Renal cortex interstitium (tissue), 11 donors: ENCODE measurements at regions not wholly inside any gene's neighbourhood (a gene's known extent, or its start where the extent isn't known, plus 50 kb on each side); places are given as distances from the start of the nearest gene placed in this dataset.

ENCODE experiments used
- DNase-seq, 11 donors: peaks; one replicate each; pipeline ENCODE4 v3.0.0-alpha.2; 2013; ENCODE audit warnings: low read depth in 9 of 11, low spot score in 4 of 11; ENCODE audit errors: extremely low read depth in 1 of 11

DNA sequence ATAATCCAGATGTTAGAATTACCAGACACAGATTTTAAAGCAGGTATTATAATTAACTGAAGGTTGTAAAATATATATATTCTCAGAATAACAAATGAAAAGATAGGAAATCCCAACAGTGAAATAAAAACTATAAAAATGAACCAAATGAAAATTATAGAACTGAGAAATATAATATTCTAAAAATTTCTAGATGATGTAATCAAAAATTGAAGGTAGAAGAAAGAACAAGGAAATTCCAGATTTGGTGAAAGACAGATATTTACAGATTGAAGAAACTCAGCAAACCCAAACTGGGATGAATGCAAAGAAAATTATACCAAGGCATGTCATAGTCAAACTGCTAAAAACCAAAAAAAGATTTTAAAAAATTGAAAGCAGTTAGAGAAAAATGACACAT lies 729.4 kb downstream of the MATN1 start:
- DNase-seq, result no peak

DNA sequence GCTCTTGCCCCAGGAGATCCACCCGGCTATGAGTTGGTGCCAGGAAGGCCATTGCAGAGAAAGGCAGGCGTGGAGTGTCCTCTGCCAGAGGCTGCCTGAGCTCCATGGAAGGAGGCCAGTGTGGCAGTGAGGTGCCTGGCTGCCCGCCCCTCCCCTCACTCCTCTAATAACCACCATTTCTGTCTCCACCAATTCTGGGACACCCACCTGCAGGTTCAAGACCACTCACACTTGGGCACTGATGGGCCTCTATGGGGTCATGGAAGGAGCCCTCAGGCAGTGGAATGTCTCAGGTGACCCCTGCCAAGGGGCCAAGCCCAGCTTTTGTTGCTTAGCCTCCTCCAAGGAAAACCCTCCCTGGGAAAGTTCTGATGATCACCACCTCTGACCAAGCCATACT lies 731.6 kb downstream of the MATN1 start:
- no peak for DNase-seq

DNA sequence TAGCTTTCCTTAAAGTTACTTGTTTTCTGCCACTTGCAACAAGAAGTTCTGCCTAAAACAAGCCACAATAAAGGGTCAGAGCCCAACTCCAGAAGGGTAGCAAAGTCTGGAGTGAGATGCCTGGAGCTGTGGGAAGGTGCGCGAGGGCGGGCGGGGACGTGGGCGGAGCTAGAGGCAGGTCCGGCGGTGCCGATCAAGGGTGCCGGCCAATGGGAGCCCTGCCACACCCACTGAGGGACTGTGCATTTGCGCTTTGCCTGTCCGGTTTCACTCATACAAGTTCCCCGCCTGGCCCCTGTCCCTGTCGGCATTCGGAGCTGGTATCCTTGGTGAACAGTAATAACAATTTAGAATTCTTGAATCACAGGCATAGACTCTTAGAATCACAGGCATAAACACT lies 732.4 kb downstream of the MATN1 start:
- no peak for DNase-seq

DNA sequence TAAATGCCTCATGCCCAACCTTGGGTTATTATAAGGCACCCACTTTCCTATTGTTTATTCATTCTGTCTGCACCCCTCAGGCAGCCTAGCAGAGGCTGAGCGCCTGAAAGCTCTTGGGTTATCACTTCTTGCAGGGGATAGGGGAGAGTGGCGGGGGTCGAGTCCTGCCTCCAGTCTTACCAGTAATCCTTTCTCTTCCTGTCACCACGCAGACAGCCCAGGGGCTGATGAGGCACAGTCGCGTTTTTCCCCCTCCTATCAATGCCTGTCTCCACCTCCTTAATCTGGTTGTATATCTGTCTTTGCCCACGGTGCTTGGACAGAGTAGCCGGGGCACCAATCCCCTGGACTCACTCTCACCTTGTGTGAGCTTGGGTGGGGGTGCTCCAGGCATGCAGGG lies 733.1 kb downstream of the MATN1 start:
- DNase-seq, result no peak

DNA sequence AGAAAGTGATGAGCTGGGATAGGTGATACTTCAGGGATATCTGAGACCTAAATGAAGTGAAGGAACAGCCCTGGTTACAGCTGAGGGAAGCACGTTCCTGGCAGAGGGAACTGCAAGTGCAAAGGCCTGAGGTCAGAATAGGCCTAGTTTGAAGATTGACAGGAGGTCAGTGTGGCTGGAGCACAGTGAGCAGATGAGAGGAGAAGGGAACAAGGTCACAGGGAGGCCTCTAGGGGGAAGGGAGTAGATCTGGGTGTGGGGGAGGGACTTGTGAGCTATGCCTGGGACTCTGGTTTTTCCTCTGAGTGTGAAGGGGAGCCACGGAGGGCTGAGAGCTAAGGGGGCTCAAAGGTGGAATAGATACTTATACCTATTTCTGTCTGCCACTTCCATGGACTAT lies 736.4 kb downstream of the MATN1 start:
- no peak for DNase-seq

DNA sequence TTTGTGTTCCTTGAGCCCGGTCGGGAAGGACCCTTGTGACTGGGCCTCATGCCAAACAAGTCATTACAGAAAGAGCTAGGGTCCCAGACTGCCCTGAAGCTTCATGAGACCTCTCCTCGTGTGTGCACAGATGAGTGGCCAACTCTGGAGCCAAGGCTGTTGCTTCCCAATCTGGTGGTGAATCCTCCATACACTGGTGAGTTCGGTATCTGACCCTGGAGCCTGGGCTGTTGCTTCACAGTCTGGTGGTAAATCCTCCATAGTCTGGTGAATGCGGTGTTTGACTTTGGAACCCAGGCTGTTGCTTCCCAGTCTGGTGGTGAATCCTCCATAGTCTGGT lies 737.8 kb downstream of the MATN1 start:
- DNase-seq, result no peak

DNA sequence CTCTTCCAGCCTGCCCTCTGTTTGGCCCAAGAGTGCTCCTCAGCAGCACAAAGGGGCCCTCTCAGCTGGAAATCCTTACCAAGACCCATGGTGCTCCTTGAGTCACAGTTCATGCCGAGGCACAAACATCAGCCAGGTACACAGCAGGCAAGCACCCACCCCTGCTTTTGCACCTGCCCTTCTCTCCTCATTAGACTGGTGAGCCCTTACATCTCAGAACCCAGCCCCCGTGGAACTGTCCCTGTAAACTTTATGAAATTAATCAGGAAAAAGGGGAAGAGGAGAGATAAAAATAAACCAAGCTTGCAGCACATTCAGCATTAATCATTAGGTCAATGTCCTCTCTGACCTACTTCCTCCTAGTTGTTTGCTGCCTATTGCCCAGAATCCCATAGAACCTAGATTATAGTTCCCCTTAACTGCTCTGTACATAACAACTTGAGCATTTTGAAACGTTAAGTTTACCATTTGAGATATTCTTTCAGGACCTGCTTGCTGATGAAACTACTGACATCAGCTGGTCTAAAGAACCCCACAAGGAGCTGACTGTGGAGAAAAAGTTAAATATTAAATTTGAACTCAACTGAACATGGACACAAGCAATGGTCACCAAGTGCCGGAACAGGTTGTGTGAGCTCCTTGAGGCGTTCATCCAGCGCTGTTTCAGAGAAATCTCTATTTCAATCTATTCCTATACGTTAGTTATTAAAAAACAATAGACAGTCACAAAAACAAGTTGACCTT lies 738.4 kb downstream of the MATN1 start:
- peak in 6 of 11 donors; percentile 23 to 54 (median 36) for DNase-seq

DNA sequence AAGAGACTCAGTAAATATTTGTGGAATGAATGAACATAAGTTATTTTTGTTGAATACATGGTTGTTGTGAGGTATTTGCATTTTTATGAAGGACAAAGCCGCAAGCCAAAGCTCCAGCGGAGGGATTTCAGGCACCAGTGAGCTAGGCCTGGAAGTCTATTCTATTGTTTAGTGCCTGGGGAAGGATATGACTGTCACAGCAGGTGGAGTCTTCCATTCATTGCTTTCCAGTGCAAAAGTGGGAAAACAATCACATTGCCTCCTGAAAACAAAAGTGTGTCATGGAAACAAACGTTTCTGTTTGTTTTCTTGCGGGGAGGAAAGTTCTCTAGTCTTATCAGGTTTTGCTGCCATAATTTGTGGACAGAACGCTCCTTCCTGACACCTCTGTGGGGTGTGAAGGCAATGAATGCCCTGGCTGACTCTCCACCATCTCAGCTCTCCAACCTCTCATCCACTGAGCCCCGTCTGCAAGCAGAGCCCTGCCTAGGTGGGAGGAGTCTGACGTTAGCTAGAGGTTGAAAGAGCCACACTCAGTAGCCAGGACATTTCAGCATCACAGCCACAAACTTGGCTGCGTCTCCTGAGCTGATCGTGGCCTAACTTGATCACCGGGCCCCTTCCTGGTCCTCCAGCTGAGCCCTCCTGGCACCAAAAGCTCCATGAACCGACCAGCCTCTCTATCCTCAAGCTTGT lies 739.1 kb downstream of the MATN1 start:
- DNase-seq, result no peak

DNA sequence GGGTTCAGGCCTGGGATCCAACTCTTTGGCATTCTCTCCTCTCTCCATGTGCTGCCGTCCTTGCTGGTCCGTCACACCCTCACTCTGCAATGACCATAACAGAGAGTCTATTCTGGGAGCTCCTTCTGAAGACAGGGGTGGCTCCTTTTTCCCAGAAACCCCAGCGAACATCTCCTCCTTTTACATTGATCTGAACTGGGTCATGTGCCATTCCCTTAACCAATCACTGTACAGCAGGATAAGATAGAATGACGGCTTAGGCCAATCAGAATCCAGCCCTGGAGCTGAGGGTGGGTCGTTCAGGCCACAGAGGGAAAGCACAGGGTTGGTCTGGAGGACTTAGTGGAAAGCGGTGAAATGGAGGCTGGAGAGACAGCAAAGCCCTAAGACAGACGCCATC lies 740.1 kb downstream of the MATN1 start:
- no peak for DNase-seq

DNA sequence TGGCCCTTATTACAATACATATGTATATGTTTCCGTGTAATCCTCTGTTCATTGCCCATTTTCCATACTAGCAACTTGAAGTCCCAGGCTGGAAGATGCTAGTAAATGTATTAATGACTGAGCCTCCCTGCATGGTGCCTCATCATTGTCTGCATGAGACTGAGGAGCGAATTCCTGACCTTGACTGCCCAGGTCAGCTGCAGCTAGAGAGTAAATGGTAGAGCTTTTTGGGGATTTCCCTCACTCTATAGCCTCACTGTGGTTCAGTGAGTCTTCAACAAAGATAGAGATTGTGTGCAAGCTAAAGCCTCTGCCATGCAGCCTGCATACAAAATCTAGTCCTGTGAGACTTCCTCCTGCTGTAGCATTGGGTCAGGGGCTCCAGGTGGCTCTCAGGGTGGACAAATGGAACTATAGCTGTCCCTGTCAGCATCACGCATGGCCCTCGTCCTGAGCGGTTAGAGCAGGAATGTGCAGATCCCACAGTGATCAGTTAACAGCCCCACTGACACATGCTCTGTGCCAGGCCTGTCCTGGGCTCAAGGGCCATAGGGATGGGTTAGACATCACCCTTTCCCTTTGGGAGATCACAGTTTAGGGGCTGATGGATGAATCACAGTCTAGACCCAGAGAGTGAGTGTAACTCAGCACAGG lies 741.7 kb downstream of the MATN1 start:
- DNase-seq, result no peak

DNA sequence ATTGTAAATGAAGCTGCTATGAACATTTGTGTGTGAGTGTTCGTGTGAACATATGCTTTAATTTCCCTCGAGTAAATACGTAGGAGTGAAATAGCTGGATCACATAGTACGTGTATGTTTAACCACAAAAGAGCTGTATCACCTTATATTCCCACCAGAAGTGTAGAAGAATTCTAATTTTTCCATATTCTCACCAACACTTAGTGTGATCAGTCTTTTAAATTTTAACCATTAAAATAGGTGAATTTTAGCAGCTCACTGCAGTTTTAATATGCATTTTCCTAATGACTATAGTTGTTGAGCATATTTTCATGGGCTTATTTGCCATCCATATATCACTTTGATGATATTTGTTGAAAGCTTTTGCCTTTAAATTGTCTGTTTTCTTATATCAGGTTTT lies 741.2 kb downstream of the PTPRU start:
- DNase-seq, result no peak

DNA sequence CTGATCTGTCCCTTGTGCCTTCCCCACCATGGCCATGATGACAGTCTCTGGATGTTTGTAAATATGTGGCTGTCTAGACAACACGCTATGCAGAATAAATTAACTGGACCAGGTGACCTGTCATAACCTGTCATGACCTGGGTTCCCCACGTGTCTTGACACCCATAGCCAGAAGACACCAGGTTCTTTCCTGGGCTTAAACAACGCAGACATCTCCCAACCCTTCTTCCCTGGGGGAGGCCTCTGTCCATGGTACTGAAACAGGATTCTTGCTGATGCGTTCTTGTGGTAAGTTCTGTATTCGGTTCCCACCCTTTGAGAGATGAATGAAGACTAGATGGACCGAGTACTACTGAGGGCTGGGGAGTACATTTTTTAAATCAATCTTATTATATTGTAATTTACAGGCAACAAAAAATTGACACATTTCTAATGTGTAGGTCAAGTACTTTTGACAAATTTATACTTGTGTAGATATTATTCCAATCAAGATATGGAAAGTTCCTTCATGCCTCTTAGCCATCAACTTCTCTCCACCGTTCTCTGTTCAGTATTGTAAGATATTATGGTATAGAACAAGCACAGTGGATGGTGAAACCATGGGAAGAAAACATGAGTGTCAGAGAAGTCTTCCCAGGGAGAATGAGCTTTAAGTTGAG lies 738.8 kb downstream of the PTPRU start:
- peak in 7 of 11 donors; percentile 38 to 57 (median 49) for DNase-seq

DNA sequence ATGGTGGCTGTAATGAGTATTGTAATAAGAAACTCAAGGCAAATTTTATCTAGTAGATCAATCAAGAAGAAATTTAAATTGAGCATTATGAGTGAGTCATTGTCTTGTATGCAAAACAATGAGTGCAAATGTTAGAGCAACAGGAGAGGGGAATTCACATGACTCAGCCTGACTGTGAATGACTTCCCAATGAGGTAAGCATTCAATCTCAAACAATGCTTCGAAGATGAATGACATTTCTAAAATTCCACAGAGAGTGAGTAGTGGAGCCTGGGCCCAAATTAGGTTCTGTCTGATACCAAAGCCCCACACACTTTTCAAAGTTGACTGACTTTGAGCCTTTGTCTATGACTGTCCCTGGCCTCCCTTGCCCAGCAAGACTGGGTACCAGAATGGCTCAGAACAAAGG lies 738.0 kb downstream of the PTPRU start:
- DNase-seq, result no peak

DNA sequence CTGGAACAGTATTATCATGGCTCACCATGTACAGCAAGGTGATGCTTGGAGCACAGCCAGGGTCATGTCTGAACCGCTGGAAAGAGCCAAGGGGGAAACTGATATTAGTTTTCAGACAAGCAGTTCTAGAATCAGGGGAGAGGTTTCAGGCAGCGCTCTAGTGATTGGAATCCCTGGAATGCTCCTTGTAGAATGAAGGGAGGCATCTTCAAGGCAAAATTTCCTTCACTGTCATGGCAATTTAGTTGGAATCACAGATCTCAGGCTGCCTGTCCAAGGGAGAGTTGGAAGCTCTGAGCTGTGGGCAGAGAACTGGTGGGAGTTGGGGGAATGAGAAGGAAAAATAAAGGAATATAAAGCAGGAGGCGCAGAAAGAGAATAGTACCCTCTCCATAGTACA lies 737.1 kb downstream of the PTPRU start:
- no peak for DNase-seq

DNA sequence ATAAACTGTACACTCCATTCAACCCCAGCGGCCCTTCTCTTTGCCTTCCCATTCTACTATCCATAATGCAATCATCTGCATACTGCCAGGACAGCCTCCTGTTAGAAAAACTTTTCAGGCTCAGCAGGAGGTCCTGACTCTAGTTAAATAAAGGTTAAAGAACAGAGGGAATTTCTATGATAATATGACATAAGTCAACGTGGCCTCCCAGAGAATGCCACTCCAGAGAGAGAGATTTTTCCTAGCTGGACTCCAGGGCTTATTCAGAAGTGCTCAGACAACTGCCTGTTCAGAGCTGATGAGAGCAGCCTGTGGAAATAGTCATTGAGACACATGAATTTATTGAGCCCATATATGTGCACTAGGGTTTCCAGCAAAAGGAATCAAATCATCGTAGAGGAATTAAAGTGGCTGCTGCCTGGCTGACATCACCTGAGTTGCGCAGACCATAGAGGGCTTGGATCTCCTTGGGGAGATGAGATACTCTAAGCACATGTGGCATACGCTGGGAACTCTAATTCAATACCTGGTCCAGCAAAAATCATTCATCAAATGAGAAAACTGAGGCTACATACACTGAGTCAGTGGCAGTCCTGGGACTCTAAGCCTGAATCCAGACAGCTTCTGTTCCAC lies 736.2 kb downstream of the PTPRU start:
- DNase-seq, result no peak

DNA sequence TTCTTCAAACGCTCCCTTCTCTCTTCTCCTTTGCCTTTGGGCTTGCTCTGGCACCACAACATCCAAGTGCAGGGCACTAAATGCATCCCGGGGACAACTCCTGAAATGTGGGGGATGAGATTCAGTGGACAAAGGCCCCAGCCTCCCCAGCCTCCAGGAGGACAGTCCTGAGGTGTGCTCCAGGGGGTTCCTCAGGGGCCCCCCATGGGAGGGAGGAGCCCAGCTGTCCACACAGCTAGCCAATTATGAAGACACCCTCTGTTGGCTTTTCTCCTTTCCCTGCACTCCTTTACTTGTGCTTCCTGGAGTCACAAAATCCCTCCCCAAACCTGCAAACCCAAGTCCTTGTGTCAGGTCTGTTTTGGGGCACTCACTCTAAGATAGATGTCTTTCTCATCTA lies 735.4 kb downstream of the PTPRU start:
- no peak for DNase-seq

DNA sequence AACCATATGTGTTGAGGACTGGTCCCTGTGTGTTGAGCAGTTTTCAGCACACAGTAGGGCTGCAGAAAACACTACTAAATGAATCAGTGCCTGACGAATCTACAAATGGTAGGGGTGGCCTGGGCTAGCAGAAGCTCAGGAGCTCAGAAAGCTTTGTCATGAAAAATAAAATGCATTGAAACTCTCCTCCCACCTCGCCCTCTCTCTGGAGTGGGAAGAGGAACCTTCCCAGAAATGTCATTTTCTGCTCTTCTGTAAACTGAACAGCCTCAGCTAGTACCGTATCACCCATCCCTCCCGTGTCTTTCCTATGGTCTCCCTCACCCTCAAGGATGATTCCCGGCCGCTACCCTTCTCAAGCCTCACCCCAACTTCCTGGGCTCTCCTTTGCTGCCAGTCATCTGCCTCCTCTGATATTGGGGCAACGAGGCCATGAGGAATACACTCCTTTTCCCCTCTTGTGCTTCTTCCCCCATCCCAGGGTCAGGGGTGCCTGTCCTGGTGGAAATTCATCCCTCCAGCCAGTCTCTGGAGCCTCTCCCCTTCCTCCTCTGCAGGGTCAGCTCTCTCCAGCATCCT lies 734.5 kb downstream of the PTPRU start:
- no peak for DNase-seq

DNA sequence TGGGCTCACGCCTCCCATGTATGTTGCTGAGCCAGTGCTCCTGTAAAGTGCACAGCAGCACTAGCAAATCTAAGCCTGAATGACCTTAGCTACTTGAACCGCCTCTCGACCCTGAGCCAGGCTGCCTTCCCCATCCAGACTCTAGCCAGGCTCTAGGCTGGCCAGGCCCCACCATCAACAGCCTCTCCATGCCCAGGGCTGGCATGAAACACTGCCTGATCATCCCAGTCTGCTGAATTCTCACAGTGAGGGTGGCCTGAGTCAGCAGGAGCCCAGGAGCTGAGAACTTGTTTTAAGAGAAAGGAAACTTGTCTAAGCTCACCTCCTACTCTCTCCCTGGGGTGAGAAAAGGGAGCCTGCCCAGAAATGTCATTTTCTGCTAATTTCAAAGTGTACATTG lies 733.3 kb downstream of the PTPRU start:
- no peak for DNase-seq

DNA sequence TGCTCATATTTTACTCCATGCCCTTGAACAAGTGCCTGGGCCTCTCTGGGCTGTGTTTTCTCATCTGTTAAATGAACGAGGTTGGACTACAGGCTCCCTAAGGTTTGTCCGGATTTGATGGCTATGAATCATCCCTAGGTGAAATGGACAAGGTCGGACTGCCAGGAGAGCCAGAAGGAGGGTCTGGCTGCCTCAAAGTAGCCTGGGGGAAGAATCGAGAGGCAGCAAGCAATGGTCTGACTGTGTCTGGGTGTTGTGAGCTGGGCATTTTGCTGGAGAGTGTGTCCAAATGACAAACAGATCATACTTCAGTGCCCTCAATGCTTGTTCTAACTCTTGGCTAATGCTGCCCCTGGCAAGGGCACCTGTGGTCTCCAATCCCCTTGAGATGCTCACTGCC lies 730.9 kb downstream of the PTPRU start:
- no peak for DNase-seq
